HEK293T (cell line): ENCODE measurements at regions not wholly inside any gene's neighbourhood (a gene's known extent, or its start where the extent isn't known, plus 50 kb on each side); places are given as distances from the start of the nearest gene placed in this dataset.

Source experiments
- ARNT ChIP-seq: fragments of 450-650 bp; IDR thresholded peaks from 2 replicates; pipeline ENCODE4 v1.6.1; 2017; ENCODE audit warnings: mild to moderate bottlenecking
- BHLHE40 ChIP-seq: fragments of 450-650 bp; IDR thresholded peaks from 2 replicates; pipeline ENCODE4 v1.6.1; 2016; ENCODE audit warnings: mild to moderate bottlenecking, moderate library complexity, borderline replicate concordance
- FOXA1 ChIP-seq: fragments of 450-650 bp; IDR thresholded peaks from 2 replicates; pipeline ENCODE4 v1.6.1; 2016; ENCODE audit warnings: mild to moderate bottlenecking
- FOXK2 ChIP-seq: fragments of 450-650 bp; IDR thresholded peaks from 2 replicates; pipeline ENCODE4 v1.6.1; 2016; ENCODE audit warnings: mild to moderate bottlenecking
- HDGF ChIP-seq: fragments of 450-650 bp; IDR thresholded peaks from 2 replicates; pipeline ENCODE4 v1.6.1; 2017; ENCODE audit warnings: antibody characterized with exemption, borderline replicate concordance
- LEF1 ChIP-seq: fragments of 450-650 bp; IDR thresholded peaks from 2 replicates; pipeline ENCODE4 v1.6.1; 2017; ENCODE audit warnings: mild to moderate bottlenecking, borderline replicate concordance
- NFRKB ChIP-seq: fragments of 450-650 bp; IDR thresholded peaks from 2 replicates; pipeline ENCODE4 v1.6.1; 2016; ENCODE audit warnings: mild to moderate bottlenecking, moderate library complexity
- SP1 ChIP-seq: fragments of 450-650 bp; IDR thresholded peaks from 2 replicates; pipeline ENCODE4 v1.6.1; 2017
- TF ChIP-seq, protein P1 (sequence below): fragments of 450-650 bp; IDR thresholded peaks from 2 replicates; pipeline ENCODE4 v1.6.1; 2016

DNA sequence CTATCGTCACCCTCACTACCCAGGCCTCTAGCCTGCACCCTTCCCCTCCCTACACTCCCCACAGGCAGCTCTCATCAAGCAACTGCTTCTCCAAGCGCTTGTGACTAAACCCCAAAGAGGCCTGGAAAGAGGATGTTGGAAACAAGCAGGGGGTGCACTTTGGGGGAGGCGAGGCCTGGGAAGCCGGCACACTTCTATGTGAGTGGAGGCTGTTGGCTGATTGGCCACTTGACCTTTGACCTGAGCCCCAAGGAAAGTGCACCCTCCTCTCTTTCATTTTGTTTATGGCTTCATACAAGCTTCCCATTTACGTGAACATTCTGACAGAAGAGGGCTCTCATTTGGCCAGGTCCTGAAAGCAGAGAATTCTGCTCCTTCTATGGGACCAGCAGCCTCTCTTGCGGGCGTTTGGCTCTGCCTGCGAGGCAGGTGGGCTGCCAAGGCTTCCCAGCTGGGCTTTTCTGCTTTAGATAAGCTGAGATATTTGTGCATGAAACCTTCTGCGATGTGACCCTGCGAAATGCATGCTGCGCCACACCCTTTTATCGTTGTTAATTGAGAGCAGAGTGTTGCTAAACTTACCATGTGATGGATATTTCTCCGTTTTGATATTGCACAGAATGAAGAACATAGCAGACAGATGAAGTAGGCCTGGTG, 134.8 kb upstream of the NCK2 start:
- TF ChIP-seq NFRKB = no peak
- TF ChIP-seq LEF1 = no peak
- TF ChIP-seq FOXA1 = no peak
- TF ChIP-seq SP1 = no peak
- TF ChIP-seq FOXK2 = no peak
- TF ChIP-seq, protein P1, sequence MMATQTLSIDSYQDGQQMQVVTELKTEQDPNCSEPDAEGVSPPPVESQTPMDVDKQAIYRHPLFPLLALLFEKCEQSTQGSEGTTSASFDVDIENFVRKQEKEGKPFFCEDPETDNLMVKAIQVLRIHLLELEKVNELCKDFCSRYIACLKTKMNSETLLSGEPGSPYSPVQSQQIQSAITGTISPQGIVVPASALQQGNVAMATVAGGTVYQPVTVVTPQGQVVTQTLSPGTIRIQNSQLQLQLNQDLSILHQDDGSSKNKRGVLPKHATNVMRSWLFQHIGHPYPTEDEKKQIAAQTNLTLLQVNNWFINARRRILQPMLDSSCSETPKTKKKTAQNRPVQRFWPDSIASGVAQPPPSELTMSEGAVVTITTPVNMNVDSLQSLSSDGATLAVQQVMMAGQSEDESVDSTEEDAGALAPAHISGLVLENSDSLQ = no peak
- no peak for TF ChIP-seq HDGF
- TF ChIP-seq BHLHE40 = no peak
- TF ChIP-seq ARNT = no peak
